OCI-LY1 (cell line): ENCODE measurements at regions not wholly inside any gene's neighbourhood (a gene's known extent, or its start where the extent isn't known, plus 50 kb on each side); places are given as distances from the start of the nearest gene placed in this dataset.
"Not testable (repeated sequence)": the region's sequence is repeated elsewhere in the genome, so short reads cannot be mapped to it uniquely, and the experiment has no call there.

ENCODE experiments used
- EZH2 ChIP-seq: fragments of 200-600 bp; sonication (generic), shearing (Covaris generic); IDR thresholded peaks from 2 replicates; pipeline ENCODE4 v1.8.0; 2017; ENCODE audit warnings: borderline replicate concordance, mixed run types, mild to moderate bottlenecking, antibody characterized with exemption, low read length, moderate library complexity, mixed read lengths
- TF ChIP-seq, protein P1 (sequence below): fragments of 200-600 bp; sonication (generic), shearing (Covaris generic); IDR thresholded peaks from 2 replicates; pipeline ENCODE4 v1.5.1; 2017; ENCODE audit warnings: mild to moderate bottlenecking, antibody characterized with exemption, low read length, moderate library complexity, mixed read lengths

DNA sequence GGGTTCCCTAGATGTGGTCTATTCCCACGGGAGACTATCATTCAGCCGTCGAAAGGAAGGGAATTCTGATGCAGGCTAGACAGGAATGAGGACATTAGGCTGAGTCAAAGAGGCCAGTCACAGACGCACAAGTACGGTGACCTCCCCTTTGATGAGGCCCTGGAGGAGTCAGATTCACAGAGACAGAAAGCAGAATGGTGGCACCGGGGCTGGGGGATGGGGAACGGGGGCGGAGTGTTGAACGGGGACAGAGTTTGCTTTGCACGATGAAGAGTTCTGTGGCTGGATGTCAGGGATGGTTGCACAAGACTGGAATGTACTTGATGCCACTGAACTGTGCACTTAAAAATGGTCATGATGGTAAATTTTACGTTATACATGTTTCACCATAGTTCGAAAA, 3983.1 kb upstream of the TPTE start:
- TF ChIP-seq, protein P1, sequence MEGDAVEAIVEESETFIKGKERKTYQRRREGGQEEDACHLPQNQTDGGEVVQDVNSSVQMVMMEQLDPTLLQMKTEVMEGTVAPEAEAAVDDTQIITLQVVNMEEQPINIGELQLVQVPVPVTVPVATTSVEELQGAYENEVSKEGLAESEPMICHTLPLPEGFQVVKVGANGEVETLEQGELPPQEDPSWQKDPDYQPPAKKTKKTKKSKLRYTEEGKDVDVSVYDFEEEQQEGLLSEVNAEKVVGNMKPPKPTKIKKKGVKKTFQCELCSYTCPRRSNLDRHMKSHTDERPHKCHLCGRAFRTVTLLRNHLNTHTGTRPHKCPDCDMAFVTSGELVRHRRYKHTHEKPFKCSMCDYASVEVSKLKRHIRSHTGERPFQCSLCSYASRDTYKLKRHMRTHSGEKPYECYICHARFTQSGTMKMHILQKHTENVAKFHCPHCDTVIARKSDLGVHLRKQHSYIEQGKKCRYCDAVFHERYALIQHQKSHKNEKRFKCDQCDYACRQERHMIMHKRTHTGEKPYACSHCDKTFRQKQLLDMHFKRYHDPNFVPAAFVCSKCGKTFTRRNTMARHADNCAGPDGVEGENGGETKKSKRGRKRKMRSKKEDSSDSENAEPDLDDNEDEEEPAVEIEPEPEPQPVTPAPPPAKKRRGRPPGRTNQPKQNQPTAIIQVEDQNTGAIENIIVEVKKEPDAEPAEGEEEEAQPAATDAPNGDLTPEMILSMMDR = not testable (repeated sequence)
- TF ChIP-seq EZH2 = not testable (repeated sequence)
